A673 (cell line): ENCODE measurements at regions not wholly inside any gene's neighbourhood (a gene's known extent, or its start where the extent isn't known, plus 50 kb on each side); places are given as distances from the start of the nearest gene placed in this dataset.

Experiments used
- BruUV-seq: library from RNA; stranded (reverse); fragments of 400-500 nt; replicated peaks from 2 replicates; lab custom pipeline; 2021; lab: Mats Ljungman, UMichigan
- CTCF ChIA-PET: fragments of 300-600 bp; sonication (Branson Sonifier 250); formaldehyde crosslinking; loops from one replicate; lab custom pipeline; 2022; ENCODE audit warnings: antibody characterized with exemption; lab: Charles Lee
- POLR2A ChIA-PET: fragments of 300-600 bp; sonication (Branson Sonifier 250); formaldehyde crosslinking; loops from one replicate; lab custom pipeline; 2022; ENCODE audit warnings: antibody characterized with exemption; ENCODE audit not compliant: low non-redundant PET; lab: Charles Lee
- DNase-seq: peaks from one replicate; pipeline ENCODE4 v3.0.0-alpha.2; 2015; ENCODE audit warnings: low spot score
- H3K27ac ChIP-seq: fragments of 200-600 bp; sonication (generic); 2 replicates; pipeline ENCODE4 v1.5.1; 2016; ENCODE audit warnings: mixed run types, low read depth, mild to moderate bottlenecking, mixed read lengths, antibody characterized with exemption, low read length; ENCODE audit not compliant: poor library complexity, severe bottlenecking
- H3K27me3 ChIP-seq: fragments of 200-600 bp; sonication (generic); replicated peaks from 2 replicates; pipeline ENCODE4 v1.6.1; 2017; ENCODE audit warnings: mixed run types, low read depth, mild to moderate bottlenecking, mixed read lengths, antibody characterized with exemption, low read length; ENCODE audit not compliant: insufficient read depth, poor library complexity
- H3K36me3 ChIP-seq: fragments of 200-600 bp; sonication (generic); 2 replicates; pipeline ENCODE4 v1.6.1; 2016; ENCODE audit warnings: mixed run types, mild to moderate bottlenecking, mixed read lengths, antibody characterized with exemption, low read length; ENCODE audit not compliant: insufficient read depth, poor library complexity, severe bottlenecking
- H3K4me1 ChIP-seq: fragments of 200-600 bp; sonication (generic); 2 replicates; pipeline ENCODE4 v1.6.1; 2017; ENCODE audit warnings: mixed run types, mild to moderate bottlenecking, mixed read lengths, antibody characterized with exemption, low read length; ENCODE audit not compliant: insufficient read depth, poor library complexity, severe bottlenecking
- H3K4me3 ChIP-seq: fragments of 200-600 bp; sonication (generic); 2 replicates; pipeline ENCODE4 v1.5.1; 2016; ENCODE audit warnings: low read depth, mixed run types, mild to moderate bottlenecking, mixed read lengths, low read length; ENCODE audit not compliant: poor library complexity, severe bottlenecking
- H3K9me3 ChIP-seq: fragments of 200-600 bp; sonication (generic); 2 replicates; pipeline ENCODE4 v1.6.1; 2016; ENCODE audit warnings: mixed run types, low read depth, mild to moderate bottlenecking, mixed read lengths, antibody characterized with exemption, low read length; ENCODE audit not compliant: poor library complexity, severe bottlenecking
- CTCF ChIP-seq: fragments of 300-800, 200-600 bp; sonication (generic); conservative IDR thresholded peaks from 2 replicates; pipeline ENCODE4 v1.5.1; 2017; ENCODE audit warnings: low read depth, mild to moderate bottlenecking, antibody characterized with exemption, low read length, moderate library complexity, mixed read lengths
- EZH2 ChIP-seq: fragments of 200-600 bp; sonication (generic); IDR thresholded peaks from 2 replicates; pipeline ENCODE4 v1.6.1; 2017; ENCODE audit warnings: borderline replicate concordance, low read depth, mild to moderate bottlenecking, mixed read lengths, antibody characterized with exemption, low read length; ENCODE audit not compliant: poor library complexity, severe bottlenecking
- intact Hi-C: fragments of 100-400 bp; cut with micrococcal nuclease; formaldehyde crosslinking; loops from one replicate; pipeline ENCODE4 v1.10.0; 2022; ENCODE audit not compliant: unreplicated experiment

GRCh38 chrX:16005917-16006316 lies 117.4 kb upstream of the GRPR start:
- ChIA-PET CTCF (no interaction called here), POLR2A (no interaction called here)
- BruUV-seq, result no TSS peak
- TF ChIP-seq CTCF (no peak), EZH2 (no peak)
- Histone ChIP-seq H3K27me3 (no peaks in the 10 kb centered on the region), H3K27ac (no peak overlapping the region), H3K4me1 (no peaks in the 10 kb centered on the region), H3K9me3 (no peaks in the 10 kb centered on the region), H3K36me3 (no peaks in the 10 kb centered on the region), H3K4me3 (no peak overlapping the region)
- intact Hi-C loops, result no loop called here
- DNase-seq, result no peak

GRCh38 chrX:16002185-16002584 lies 121.2 kb upstream of the GRPR start:
- DNase-seq, result peak; percentile 5
- Histone ChIP-seq H3K4me1 (no peaks in the 10 kb centered on the region), H3K27ac (no peak overlapping the region), H3K36me3 (no peaks in the 10 kb centered on the region), H3K4me3 (no peak overlapping the region), H3K27me3 (no peaks in the 10 kb centered on the region), H3K9me3 (no peaks in the 10 kb centered on the region)
- ChIA-PET POLR2A (no interaction called here), CTCF (no interaction called here)
- BruUV-seq, result no TSS peak
- intact Hi-C loops, result no loop called here
- TF ChIP-seq CTCF, result no peak
- TF ChIP-seq EZH2, result no peak

GRCh38 chrX:15998350-15998749 lies 125.0 kb upstream of the GRPR start:
- DNase-seq, result no peak
- ChIA-PET POLR2A (no interaction called here), CTCF (no interaction called here)
- TF ChIP-seq EZH2 (no peak), CTCF (no peak)
- no TSS peak for BruUV-seq
- Histone ChIP-seq H3K36me3 (no peaks in the 10 kb centered on the region), H3K27me3 (no peaks in the 10 kb centered on the region), H3K27ac (no peak overlapping the region), H3K9me3 (no peaks in the 10 kb centered on the region), H3K4me1 (no peaks in the 10 kb centered on the region), H3K4me3 (no peak overlapping the region)
- intact Hi-C loops, result no loop called here
